Memory B cell (primary cell): ENCODE measurements at regions not wholly inside any gene's neighbourhood (a gene's known extent, or its start where the extent isn't known, plus 50 kb on each side); places are given as distances from the start of the nearest gene placed in this dataset.
A peak's percentile ranks its signal among the peaks of the same experiment; 100 is the strongest.

Experiments used
- ATAC-seq: fragments of 150-1000 bp; cut with Tn5 transposase; 2 replicates; pipeline ENCODE4 v1.10.0; 2021; ENCODE audit warnings: low read depth, mild to moderate bottlenecking, moderate library complexity
- DNase-seq, 2 donors: peaks; one replicate each; pipeline ENCODE4 v3.0.0; 2022; ENCODE audit warnings: low spot score in 2 of 2
- H3K27ac Mint-ChIP-seq: one replicate; pipeline ENCODE4 v1.8.0; 2022; ENCODE audit warnings: mild to moderate bottlenecking, moderate library complexity, mixed read lengths
- H3K27me3 Mint-ChIP-seq: one replicate; pipeline ENCODE4 v1.8.0; 2022; ENCODE audit warnings: mixed read lengths
- H3K36me3 Mint-ChIP-seq: one replicate; pipeline ENCODE4 v1.8.0; 2022; ENCODE audit warnings: mild to moderate bottlenecking, mixed read lengths
- H3K4me1 Mint-ChIP-seq: one replicate; pipeline ENCODE4 v1.8.0; 2022; ENCODE audit warnings: mixed read lengths
- H3K4me3 Mint-ChIP-seq: one replicate; pipeline ENCODE4 v1.8.0; 2022; ENCODE audit warnings: mild to moderate bottlenecking, moderate library complexity, mixed read lengths
- H3K9me3 Mint-ChIP-seq: one replicate; pipeline ENCODE4 v1.8.0; 2022; ENCODE audit warnings: mixed read lengths

- DNase-seq: no peak
These were observed 153.6 kb upstream of the SAMSN1 start for GRCh38 chr21:14699433-14700407.

GRCh38 chr21:14697769-14698168 is 151.7 kb upstream of the SAMSN1 start:
- no peak overlapping the region for H3K4me3 Mint-ChIP-seq
- no peak for DNase-seq
- ATAC-seq: no peak
- H3K9me3 Mint-ChIP-seq: no peaks in the 10 kb centered on the region
- H3K27ac Mint-ChIP-seq: no peak overlapping the region
- no peaks in the 10 kb centered on the region for H3K4me1 Mint-ChIP-seq
- no peaks in the 10 kb centered on the region for H3K36me3 Mint-ChIP-seq
- H3K27me3 Mint-ChIP-seq: no peaks in the 10 kb centered on the region

More at GRCh38 chr21:14699433-14700407, 153.6 kb upstream of the SAMSN1 start:
- H3K36me3 Mint-ChIP-seq: no peaks in the 10 kb centered on the region
- no peak overlapping the region for H3K27ac Mint-ChIP-seq
- H3K4me1 Mint-ChIP-seq: no peaks in the 10 kb centered on the region
- H3K9me3 Mint-ChIP-seq: no peaks in the 10 kb centered on the region
- ATAC-seq: no peak
- H3K4me3 Mint-ChIP-seq: no peak overlapping the region
- no peaks in the 10 kb centered on the region for H3K27me3 Mint-ChIP-seq

- peaks cover 2% of the 10 kb centered on the region for H3K4me1 Mint-ChIP-seq
- H3K27me3 Mint-ChIP-seq: no peaks in the 10 kb centered on the region
- no peak overlapping the region for H3K4me3 Mint-ChIP-seq
- no peak overlapping the region for H3K27ac Mint-ChIP-seq
- no peak for ATAC-seq
- DNase-seq: no peak
- H3K9me3 Mint-ChIP-seq: no peaks in the 10 kb centered on the region
- H3K36me3 Mint-ChIP-seq: peaks cover 2% of the 10 kb centered on the region
These were observed 148.7 kb upstream of the SAMSN1 start for GRCh38 chr21:14694817-14695216.

DNA sequence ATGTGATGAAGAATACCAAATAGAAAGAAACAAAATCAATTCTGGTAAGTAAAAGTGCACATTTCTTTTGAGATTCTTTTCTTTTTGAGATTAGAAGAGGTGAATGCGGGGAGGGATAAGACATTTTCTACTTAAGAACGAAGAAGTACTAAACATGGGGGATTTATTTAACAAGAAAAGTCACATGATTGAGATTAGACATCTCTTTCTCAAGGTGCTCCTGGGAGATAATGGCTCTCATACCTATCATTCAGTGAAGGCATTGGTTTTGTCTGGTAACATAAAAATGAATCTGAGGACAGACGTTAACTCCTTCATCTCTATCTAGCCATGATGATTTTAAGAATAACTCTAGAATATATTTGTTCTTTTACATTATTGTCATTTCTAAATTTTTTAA is 147.9 kb upstream of the SAMSN1 start:
- Mint-ChIP-seq H3K27me3 (no peaks in the 10 kb centered on the region), H3K36me3 (peaks cover 2% of the 10 kb centered on the region)
- DNase-seq: no peak

DNA sequence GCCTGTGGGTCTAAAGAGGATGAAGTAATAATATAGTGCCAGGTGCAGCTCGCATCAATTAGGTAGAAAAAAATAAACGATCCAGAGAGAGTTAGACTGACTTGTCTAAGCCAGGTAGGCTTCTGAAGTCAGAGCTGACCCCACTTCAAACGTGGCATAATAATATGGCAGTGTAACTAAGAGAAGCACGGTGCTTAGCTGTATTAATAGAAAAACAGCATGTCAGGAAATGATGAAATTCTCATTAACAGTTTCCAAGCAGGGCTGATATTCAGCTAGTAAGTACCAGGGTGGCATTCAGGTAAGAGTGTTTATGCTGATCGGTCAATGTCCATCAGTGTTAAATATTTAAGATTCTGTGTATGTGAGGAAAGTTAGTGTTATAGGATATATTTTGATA is 145.8 kb upstream of the SAMSN1 start:
- no peak for ATAC-seq

More for the DNA sequence above, 147.9 kb upstream of the SAMSN1 start:
- H3K27ac Mint-ChIP-seq: no peak overlapping the region
- no peaks in the 10 kb centered on the region for H3K9me3 Mint-ChIP-seq
- H3K4me1 Mint-ChIP-seq: peaks cover 2% of the 10 kb centered on the region
- no peak for ATAC-seq
- H3K4me3 Mint-ChIP-seq: no peak overlapping the region

DNA sequence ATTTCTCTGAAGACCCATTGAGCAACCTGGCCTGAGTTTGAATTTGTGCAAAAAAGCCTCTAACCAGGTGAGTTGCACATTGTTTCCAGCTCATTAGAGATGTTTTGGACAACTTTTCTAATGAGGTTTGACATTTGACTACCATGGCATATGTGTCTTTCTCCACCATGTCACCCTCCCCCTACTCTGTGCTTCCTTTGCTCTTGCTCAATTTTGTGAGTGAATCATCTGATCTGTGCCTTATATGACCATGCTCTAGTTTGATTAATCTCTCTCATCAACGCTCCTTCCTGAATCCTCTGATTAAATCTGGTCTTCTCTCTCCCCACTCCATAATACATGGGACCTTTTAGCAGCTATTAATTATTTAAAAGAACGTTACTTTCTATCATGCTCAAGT is 144.8 kb upstream of the SAMSN1 start:
- DNase-seq: no peak
- no peak overlapping the region for H3K27ac Mint-ChIP-seq
- no peaks in the 10 kb centered on the region for H3K27me3 Mint-ChIP-seq
- H3K4me3 Mint-ChIP-seq: no peak overlapping the region
- peaks cover 12% of the 10 kb centered on the region for H3K4me1 Mint-ChIP-seq
- H3K9me3 Mint-ChIP-seq: no peaks in the 10 kb centered on the region
- no peak for ATAC-seq
- peaks cover 2% of the 10 kb centered on the region for H3K36me3 Mint-ChIP-seq

More for the DNA sequence above, 145.8 kb upstream of the SAMSN1 start:
- Mint-ChIP-seq H3K9me3 (no peaks in the 10 kb centered on the region), H3K4me3 (no peak overlapping the region), H3K27me3 (no peaks in the 10 kb centered on the region), H3K4me1 (peaks cover 9% of the 10 kb centered on the region), H3K27ac (no peak overlapping the region), H3K36me3 (peaks cover 2% of the 10 kb centered on the region)
- DNase-seq: no peak

- peaks cover 2% of the 10 kb centered on the region for H3K36me3 Mint-ChIP-seq
- ATAC-seq: no peak
- H3K9me3 Mint-ChIP-seq: no peaks in the 10 kb centered on the region
- peaks cover 24% of the 10 kb centered on the region for H3K4me1 Mint-ChIP-seq
- no peak overlapping the region for H3K4me3 Mint-ChIP-seq
- no peak for DNase-seq
- no peak overlapping the region for H3K27ac Mint-ChIP-seq
- no peaks in the 10 kb centered on the region for H3K27me3 Mint-ChIP-seq
These were observed 142.8 kb upstream of the SAMSN1 start for GRCh38 chr21:14688936-14689335.

DNA sequence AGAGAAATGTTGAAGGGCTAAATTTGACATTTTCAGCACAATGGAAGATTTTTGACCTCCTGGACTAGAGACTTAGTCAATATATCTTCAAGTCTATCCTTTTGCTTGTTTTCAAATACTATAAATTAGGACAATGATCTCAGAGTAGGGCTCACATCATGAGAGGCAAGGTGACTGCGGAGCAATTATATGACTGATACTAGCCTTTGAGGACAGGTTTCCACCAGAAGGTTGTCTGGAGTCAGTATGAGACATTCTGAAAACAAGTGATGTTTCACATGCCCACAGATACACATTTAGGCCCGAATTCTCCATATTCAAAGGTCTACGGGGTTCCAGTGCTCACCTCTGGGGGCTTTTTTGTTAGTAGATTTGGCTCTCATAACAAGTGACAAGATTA is 142.3 kb upstream of the SAMSN1 start:
- Mint-ChIP-seq H3K4me3 (no peak overlapping the region), H3K27me3 (no peaks in the 10 kb centered on the region), H3K9me3 (no peaks in the 10 kb centered on the region), H3K4me1 (peaks cover 26% of the 10 kb centered on the region), H3K27ac (peak overlapping the region; percentile 85), H3K36me3 (peaks cover 2% of the 10 kb centered on the region)
- DNase-seq (no peak), ATAC-seq (no peak)

GRCh38 chr21:14687268-14687625 is 141.1 kb upstream of the SAMSN1 start:
- Mint-ChIP-seq H3K27me3 (no peaks in the 10 kb centered on the region), H3K4me1 (peaks cover 35% of the 10 kb centered on the region), H3K36me3 (peaks cover 2% of the 10 kb centered on the region), H3K4me3 (peak overlapping the region; percentile 27), H3K9me3 (no peaks in the 10 kb centered on the region), H3K27ac (peak overlapping the region; percentile 85)
- DNase-seq: peak; percentile 1 to 12
- ATAC-seq: peak; percentile 60

DNA sequence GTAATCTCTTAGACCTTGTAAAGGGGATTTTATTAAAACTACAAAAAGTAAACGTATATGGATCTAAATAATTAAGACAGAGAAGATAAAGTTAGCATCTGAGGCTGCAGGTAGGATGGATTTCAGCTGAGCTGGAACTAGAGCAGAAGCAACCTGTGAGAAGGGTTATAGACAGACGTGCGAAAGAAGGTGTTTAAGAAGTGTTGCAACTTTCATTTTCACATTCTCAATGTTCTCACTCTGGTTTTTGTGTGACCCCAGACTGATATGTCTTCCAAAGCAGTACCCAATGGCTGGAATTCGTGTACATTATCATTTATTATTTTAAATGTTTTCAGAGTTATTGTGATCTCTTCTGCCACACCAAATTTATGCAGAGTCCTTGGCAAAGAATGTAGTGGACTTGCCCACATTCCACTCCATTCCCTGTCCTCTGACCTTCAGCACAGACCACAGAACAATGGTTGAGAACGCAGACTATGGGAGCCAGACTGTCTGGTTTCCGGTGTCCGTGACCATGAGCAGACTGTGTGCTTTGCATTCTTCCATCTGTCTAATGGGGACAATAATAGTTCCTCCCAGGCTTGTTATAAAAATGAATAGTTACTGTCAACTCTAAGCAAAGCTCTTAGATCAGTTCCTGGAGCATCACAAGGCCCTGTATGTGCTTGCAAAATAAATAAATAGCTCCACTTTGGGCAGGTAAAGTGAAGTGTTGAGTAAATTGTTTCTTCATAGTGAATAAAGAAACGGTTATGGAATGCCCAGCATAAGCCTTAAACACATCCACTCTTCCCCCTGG is 140.6 kb upstream of the SAMSN1 start:
- Mint-ChIP-seq H3K4me3 (peak overlapping the region; percentile 32), H3K36me3 (peaks cover 2% of the 10 kb centered on the region), H3K4me1 (peaks cover 34% of the 10 kb centered on the region), H3K27ac (peak overlapping the region; percentile 85), H3K27me3 (no peaks in the 10 kb centered on the region), H3K9me3 (no peaks in the 10 kb centered on the region)
- ATAC-seq: peak; percentile 39
- no peak for DNase-seq

GRCh38 chr21:14685568-14685967 is 139.5 kb upstream of the SAMSN1 start:
- Mint-ChIP-seq H3K27ac (peak overlapping the region; percentile 91), H3K36me3 (no peaks in the 10 kb centered on the region)

GRCh38 chr21:14684071-14684470 is 138.0 kb upstream of the SAMSN1 start:
- Mint-ChIP-seq H3K4me3 (peak overlapping the region; percentile 11), H3K4me1 (peaks cover 50% of the 10 kb centered on the region), H3K36me3 (no peaks in the 10 kb centered on the region), H3K27ac (peak overlapping the region; percentile 89), H3K27me3 (no peaks in the 10 kb centered on the region), H3K9me3 (peaks cover 1% of the 10 kb centered on the region)
- DNase-seq (peak; percentile 5 to 15), ATAC-seq (peak; percentile 51)

More at GRCh38 chr21:14685568-14685967, 139.5 kb upstream of the SAMSN1 start:
- H3K4me3 Mint-ChIP-seq: peak overlapping the region; percentile 19
- H3K4me1 Mint-ChIP-seq: peaks cover 37% of the 10 kb centered on the region
- no peaks in the 10 kb centered on the region for H3K27me3 Mint-ChIP-seq
- no peaks in the 10 kb centered on the region for H3K9me3 Mint-ChIP-seq
- ATAC-seq: peak; percentile 59
- peak in 1 of 2 donors; percentile 13 for DNase-seq

DNA sequence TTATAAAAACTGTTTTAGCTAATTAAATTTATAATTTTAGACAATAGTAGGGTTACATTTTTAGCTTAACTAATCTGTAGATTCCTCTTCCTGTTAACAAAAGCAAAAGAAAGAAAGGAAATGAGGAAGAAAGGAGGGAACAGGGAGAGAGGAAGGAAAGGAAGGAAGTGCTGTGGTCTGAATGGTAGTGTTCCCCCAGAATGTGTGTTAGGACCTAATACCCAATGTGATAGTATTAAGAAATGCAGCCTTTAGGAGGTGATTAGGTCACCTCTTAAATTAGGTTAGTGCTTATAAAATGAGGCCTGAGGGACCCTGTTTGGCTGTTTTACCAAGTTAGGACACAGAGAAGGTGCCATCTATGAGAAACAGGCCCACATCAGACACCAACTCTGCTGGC is 136.9 kb upstream of the SAMSN1 start:
- peak overlapping the region; percentile 35 for H3K4me3 Mint-ChIP-seq
- peak overlapping the region; percentile 89 for H3K27ac Mint-ChIP-seq
- no peaks in the 10 kb centered on the region for H3K27me3 Mint-ChIP-seq

GRCh38 chr21:14678973-14679574 is 133.0 kb upstream of the SAMSN1 start:
- Mint-ChIP-seq H3K27me3 (no peaks in the 10 kb centered on the region), H3K36me3 (no peaks in the 10 kb centered on the region), H3K4me1 (peaks cover 56% of the 10 kb centered on the region), H3K9me3 (peaks cover 4% of the 10 kb centered on the region), H3K27ac (peak overlapping the region; percentile 56), H3K4me3 (no peak overlapping the region)
- ATAC-seq (no peak), DNase-seq (no peak)

More for the DNA sequence above, 136.9 kb upstream of the SAMSN1 start:
- H3K9me3 Mint-ChIP-seq: peaks cover 1% of the 10 kb centered on the region
- no peaks in the 10 kb centered on the region for H3K36me3 Mint-ChIP-seq
- DNase-seq (no peak), ATAC-seq (no peak)
- H3K4me1 Mint-ChIP-seq: peaks cover 51% of the 10 kb centered on the region
